ENCODE measurements at regions not wholly inside any gene's neighbourhood (a gene's known extent, or its start where the extent isn't known, plus 50 kb on each side); places are given as distances from the start of the nearest gene placed in this dataset.

GRCh38 chr11:38438091-38438490 is 1840.1 kb upstream of the RAG2 start:
- Histone ChIP-seq H3K9me3 (ENCODE audit: low read length) (peaks cover 8% of the 10 kb centered on the region; the same call in 1 of the 2 replicates), H3K79me2 (ENCODE audit: insufficient read depth, low read length) (no peaks in the 10 kb centered on the region), H3K36me3 (replicated peaks in 1 of 2; ENCODE audit: control insufficient read depth in 1 of 2, insufficient read depth in 2 of 2, low read length in 2 of 2) (no peaks in the 10 kb centered on the region), H3K27ac (ENCODE audit: extremely low read length, insufficient read depth, low read length) (no peak overlapping the region), H3K9ac (ENCODE audit: insufficient read depth, low read depth, low read length) (no peak overlapping the region), H4K20me1 (ENCODE audit: insufficient read depth, low read length) (no peaks in the 10 kb centered on the region), H3K4me3 (replicated peaks in 1 of 3; ENCODE audit: insufficient read depth in 1 of 3, low read depth in 2 of 3, low read length in 3 of 3) (no peak overlapping the region), H3K27me3 (ENCODE audit: control insufficient read depth in 1 of 2, insufficient read depth in 2 of 2, low read length in 2 of 2) (no peaks in the 10 kb centered on the region), H2AFZ (ENCODE audit: low read length) (no peak overlapping the region), H3K4me2 (ENCODE audit: low read depth, low read length) (no peak overlapping the region), H3K4me1 (ENCODE audit: insufficient read depth, low read length) (no peaks in the 10 kb centered on the region)
- FAIRE-seq (no peak), DNase-seq (ENCODE audit: low spot score) (no peak), ATAC-seq (no peak)
- CTCF ChIA-PET (ENCODE audit: low intra/inter-chr PET ratio, low total read pairs), result no interaction called here
- in situ Hi-C loops (cut with HindIII; ENCODE audit: extremely low pct_ligation_motif_present, low pct_unique_long_range_greater_than_20kb) (no loop called here), intact Hi-C loops (cut with micrococcal nuclease; ENCODE audit: unreplicated experiment) (no loop called here)
- TF ChIP-seq ZNF235 (CRISPR knock-in tag; IDR thresholded peaks at IDR 0.05; ENCODE audit: borderline replicate concordance) (no peak), STAG1 (CRISPR knock-in tag; IDR thresholded peaks at IDR 0.05) (no peak), ZNF839 (CRISPR knock-in tag; IDR thresholded peaks at IDR 0.05; ENCODE audit: borderline replicate concordance) (no peak), ZNF710 (CRISPR knock-in tag; IDR thresholded peaks at IDR 0.05; ENCODE audit: borderline replicate concordance) (no peak), TBP (CRISPR knock-in tag; IDR thresholded peaks at IDR 0.05) (no peak), KLF6 (CRISPR knock-in tag; IDR thresholded peaks at IDR 0.05) (no peak), ZNF501 (CRISPR knock-in tag; IDR thresholded peaks at IDR 0.05) (no peak), ZNF512 (CRISPR knock-in tag; IDR thresholded peaks at IDR 0.05) (no peak), FUBP1 (CRISPR knock-in tag; IDR thresholded peaks at IDR 0.05; ENCODE audit: borderline replicate concordance) (no peak), ZNF766 (CRISPR knock-in tag; IDR thresholded peaks at IDR 0.05; ENCODE audit: borderline replicate concordance) (no peak)
- BruUV-seq (replicated peaks), result no TSS peak
- POLR2A ChIA-PET, result no interaction called here

Measured in HepG2 (cell line).